Gastrocnemius medialis (tissue), 4 donors: ENCODE measurements at regions not wholly inside any gene's neighbourhood (a gene's known extent, or its start where the extent isn't known, plus 50 kb on each side); places are given as distances from the start of the nearest gene placed in this dataset.
"Not testable (repeated sequence)": the region's sequence is repeated elsewhere in the genome, so short reads cannot be mapped to it uniquely, and the experiment has no call there.

Experiments
- CTCF ChIP-seq, 5 experiments: fragments of 450-650 bp in 3 of 5; fragments of 200-600 bp in 2 of 5; sonication (generic) in 2 of 5; IDR thresholded peaks in 4 of 5; conservative IDR thresholded peaks in 1 of 5; 1 replicate in 4 of 5; 2 replicates in 1 of 5; pipeline ENCODE4 v1.5.1; 2016 to 2019; ENCODE audit warnings: antibody characterized with exemption in 5 of 5, mild to moderate bottlenecking in 3 of 5, moderate library complexity in 3 of 5
- POLR2A ChIP-seq, 2 donors: fragments of 450-650 bp; IDR thresholded peaks; one replicate each; pipeline ENCODE4 v1.6.1; 2017; ENCODE audit warnings: antibody characterized with exemption in 2 of 2, mild to moderate bottlenecking in 2 of 2, moderate library complexity in 2 of 2

DNA sequence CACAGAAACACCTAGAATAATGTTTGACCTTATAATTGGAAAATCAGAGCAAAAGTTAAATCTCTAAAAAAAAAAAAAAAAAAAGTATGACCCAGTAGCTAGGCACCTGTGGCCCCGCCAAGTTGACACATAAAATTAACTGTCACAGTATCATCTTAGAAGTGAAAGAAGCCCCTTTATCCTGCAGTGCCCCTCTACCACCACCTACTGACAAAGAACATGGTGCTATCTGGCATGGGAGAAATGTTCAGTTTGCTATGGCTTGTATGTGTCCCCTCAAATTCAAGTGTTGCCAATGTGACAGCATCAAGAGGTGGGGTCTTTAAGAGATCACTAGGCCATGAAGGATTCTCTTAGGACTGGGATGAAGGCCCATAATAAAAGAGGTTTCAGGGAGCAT, 601.5 kb downstream of the TRIML1 start:
- not testable (repeated sequence) for TF ChIP-seq POLR2A (IDR thresholded peaks at IDR 0.05); CTCF (IDR thresholded peaks at IDR 0.05 in 4 of 5, conservative IDR thresholded peaks at IDR 0.05 in 1 of 5)
